GM12891 (cell line): ENCODE measurements at regions not wholly inside any gene's neighbourhood (a gene's known extent, or its start where the extent isn't known, plus 50 kb on each side); places are given as distances from the start of the nearest gene placed in this dataset.

Experiments
- POLR2A ChIP-seq: IDR thresholded peaks from 2 replicates; pipeline ENCODE4 v1.6.1; 2011; ENCODE audit warnings: low read depth, low read length, control low read depth
- POLR2AphosphoS5 ChIP-seq: IDR thresholded peaks from 2 replicates; pipeline ENCODE4 v1.6.1; 2011; ENCODE audit warnings: low read depth, low read length, control low read depth
- SPI1 ChIP-seq: IDR thresholded peaks from 2 replicates; pipeline ENCODE4 v1.6.1; 2011; ENCODE audit warnings: low read depth, low read length, control low read depth
- TAF1 ChIP-seq: IDR thresholded peaks from 2 replicates; pipeline ENCODE4 v1.6.1; 2011; ENCODE audit warnings: low read depth, low read length, control low read depth

DNA sequence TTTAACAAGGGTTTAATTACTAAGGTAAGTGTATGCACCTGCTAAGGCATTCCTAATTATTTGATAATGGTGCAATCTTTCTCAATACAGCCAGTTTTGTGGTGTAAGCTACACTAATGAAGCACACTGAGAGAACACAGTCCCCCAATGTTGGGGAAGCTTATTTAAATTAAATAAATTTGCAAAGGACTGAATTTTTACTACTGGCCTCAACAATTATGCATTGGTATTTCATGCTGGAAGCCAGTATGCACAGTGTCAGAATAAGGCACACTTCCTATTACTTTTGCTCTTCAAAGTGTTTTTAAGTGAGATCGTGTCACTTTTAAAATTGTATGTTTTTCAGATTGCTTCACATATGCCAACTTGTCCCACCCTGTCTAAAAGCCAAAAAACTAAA lies 103.2 kb upstream of the ZNF521 start:
- no peak for TF ChIP-seq POLR2AphosphoS5
- no peak for TF ChIP-seq TAF1
- no peak for TF ChIP-seq POLR2A
- no peak for TF ChIP-seq SPI1
